ENCODE measurements at regions not wholly inside any gene's neighbourhood (a gene's known extent, or its start where the extent isn't known, plus 50 kb on each side); places are given as distances from the start of the nearest gene placed in this dataset.

DNA sequence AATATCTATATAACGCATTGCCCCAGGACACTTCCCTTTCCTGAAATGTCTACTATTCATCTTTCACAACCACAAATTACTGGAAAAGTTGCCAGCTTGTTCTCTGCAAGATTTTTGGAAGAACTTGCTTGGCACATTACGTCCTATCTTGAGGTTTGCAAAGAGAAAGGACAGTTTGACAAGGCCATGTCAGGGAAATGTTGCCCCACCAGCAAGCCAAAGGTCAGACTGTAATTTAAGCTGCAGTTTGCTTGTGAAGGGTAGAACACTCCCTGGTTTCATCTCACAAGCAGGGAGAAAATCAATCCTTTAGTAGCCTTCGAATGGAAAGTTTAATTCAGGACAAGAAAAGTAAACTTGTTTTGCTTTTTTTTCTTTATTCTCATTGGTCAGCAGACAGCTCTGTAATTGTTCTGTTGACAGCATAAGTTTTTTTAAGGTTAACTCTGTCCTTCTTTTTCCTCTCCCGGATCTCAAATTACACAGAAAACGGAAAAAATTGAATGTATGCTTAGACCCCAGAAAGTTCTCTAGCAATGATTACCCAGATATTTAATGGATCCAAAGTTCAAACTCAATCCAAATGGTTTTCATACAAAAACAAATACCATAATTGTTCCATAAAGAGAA is 541.8 kb upstream of the NRSN1 start:
- DNase-seq (ENCODE audit: low spot score in 2 of 2) = no peak
- Histone ChIP-seq H3K36me3 (no peaks in the 10 kb centered on the region), H3K4me3 (no peak overlapping the region), H3K9me3 (no peaks in the 10 kb centered on the region), H3K27me3 (no peaks in the 10 kb centered on the region), H3K4me1 (peaks cover 0 to 12% (median 0%) of the 10 kb centered on the region in 4 donors), H3K27ac (no peak overlapping the region)
- TF ChIP-seq, protein P1, sequence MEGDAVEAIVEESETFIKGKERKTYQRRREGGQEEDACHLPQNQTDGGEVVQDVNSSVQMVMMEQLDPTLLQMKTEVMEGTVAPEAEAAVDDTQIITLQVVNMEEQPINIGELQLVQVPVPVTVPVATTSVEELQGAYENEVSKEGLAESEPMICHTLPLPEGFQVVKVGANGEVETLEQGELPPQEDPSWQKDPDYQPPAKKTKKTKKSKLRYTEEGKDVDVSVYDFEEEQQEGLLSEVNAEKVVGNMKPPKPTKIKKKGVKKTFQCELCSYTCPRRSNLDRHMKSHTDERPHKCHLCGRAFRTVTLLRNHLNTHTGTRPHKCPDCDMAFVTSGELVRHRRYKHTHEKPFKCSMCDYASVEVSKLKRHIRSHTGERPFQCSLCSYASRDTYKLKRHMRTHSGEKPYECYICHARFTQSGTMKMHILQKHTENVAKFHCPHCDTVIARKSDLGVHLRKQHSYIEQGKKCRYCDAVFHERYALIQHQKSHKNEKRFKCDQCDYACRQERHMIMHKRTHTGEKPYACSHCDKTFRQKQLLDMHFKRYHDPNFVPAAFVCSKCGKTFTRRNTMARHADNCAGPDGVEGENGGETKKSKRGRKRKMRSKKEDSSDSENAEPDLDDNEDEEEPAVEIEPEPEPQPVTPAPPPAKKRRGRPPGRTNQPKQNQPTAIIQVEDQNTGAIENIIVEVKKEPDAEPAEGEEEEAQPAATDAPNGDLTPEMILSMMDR (IDR thresholded peaks at IDR 0.05) = no peak
- TF ChIP-seq EP300 (IDR thresholded peaks at IDR 0.05) (peak; percentile 47 to 79), POLR2A (IDR thresholded peaks at IDR 0.05) (no peak)
- WGBS, 2 donors = 31 to 47% methylated on average over 5 of the region's 5 CpGs

DNA sequence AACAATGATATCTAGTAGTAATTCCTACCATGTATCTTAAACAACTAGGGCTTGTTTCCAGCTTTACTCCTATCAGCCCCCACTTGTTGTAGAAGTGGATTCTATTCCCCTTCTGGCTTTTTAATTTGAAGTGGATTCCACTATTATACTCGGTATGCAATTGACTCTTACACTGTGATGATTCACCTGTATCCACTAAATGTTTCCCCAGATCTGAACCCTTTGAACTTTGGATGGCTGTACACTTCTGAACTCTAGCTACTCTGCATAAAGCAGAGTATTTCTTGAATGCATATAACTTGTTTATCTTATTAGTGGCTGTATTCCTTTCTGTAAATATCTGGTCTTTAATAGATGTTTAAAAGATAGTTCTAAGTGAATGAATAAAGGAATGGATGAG is 538.4 kb upstream of the NRSN1 start:
- H3K4me1 ChIP-seq = peaks cover 0 to 12% (median 0%) of the 10 kb centered on the region in 4 donors
- H3K27me3 ChIP-seq = no peaks in the 10 kb centered on the region
- H3K36me3 ChIP-seq = no peaks in the 10 kb centered on the region
- WGBS, 2 donors = 21 to 31% methylated on average over 1 of the region's 1 CpG
- no peak overlapping the region for H3K4me3 ChIP-seq
- DNase-seq (ENCODE audit: low spot score in 2 of 2) = no peak
- TF ChIP-seq, protein P1 (IDR thresholded peaks at IDR 0.05) = no peak
- no peak for TF ChIP-seq POLR2A (IDR thresholded peaks at IDR 0.05)
- no peak for TF ChIP-seq EP300 (IDR thresholded peaks at IDR 0.05)
- H3K27ac ChIP-seq = no peak overlapping the region
- H3K9me3 ChIP-seq = no peaks in the 10 kb centered on the region

DNA sequence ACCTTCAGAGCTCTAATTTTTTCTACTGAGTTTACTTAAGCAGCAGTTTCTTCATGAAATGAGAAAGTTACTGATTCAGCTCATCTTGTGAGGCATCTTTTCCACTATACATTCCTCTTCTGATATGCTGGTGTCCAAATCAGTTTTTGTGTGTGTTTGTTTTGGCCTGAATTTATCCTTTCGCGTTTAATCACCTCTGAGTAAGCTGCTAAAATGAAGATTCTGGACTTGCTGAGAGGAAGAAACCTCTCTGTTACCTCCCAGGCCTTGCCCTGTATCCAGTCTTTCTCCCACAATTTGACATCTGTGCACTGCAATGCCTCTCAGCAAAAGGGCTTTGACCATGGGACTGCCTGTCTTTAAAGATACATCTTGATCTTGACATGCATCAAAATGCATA is 536.2 kb upstream of the NRSN1 start:
- no peak for DNase-seq (ENCODE audit: low spot score in 2 of 2)
- WGBS, 2 donors = 24 to 50% methylated on average over 2 of the region's 2 CpGs
- Histone ChIP-seq H3K27ac (no peak overlapping the region), H3K9me3 (no peaks in the 10 kb centered on the region), H3K4me3 (no peak overlapping the region), H3K27me3 (no peaks in the 10 kb centered on the region), H3K4me1 (peaks cover 0 to 2% (median 0%) of the 10 kb centered on the region in 4 donors), H3K36me3 (no peaks in the 10 kb centered on the region)
- TF ChIP-seq EP300 (IDR thresholded peaks at IDR 0.05) = no peak
- no peak for TF ChIP-seq POLR2A (IDR thresholded peaks at IDR 0.05)
- TF ChIP-seq, protein P1 (IDR thresholded peaks at IDR 0.05) = no peak

DNA sequence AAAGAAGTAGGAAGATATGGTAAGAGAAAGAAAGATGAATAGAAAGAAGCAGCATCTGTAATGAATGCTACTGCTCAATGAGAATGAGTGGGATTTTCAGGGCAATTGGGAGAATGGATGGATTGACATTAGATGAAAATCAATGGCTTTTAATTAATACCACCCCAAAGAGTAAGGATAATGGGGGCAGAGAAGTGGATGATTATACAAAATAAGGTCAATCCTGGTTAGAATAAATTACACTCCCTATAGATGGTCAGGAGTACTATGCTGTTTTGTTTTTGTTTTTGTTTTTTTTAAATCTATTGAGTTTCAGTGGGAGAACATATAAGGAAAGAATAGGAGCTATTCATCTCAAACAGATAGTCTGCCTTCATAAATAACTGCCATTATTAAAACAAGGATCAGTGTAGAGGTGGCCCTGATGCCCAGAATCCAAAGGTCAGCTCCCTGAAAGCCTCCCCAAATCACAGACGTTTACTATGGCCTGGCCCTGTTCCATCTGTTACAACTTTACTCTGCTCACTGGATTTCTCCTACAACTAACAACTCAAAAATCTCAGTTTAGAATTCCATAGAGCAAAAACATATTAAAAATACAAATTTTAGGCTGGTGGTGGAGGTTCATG is 535.4 kb upstream of the NRSN1 start:
- Histone ChIP-seq H3K9me3 (no peaks in the 10 kb centered on the region), H3K36me3 (no peaks in the 10 kb centered on the region), H3K27me3 (no peaks in the 10 kb centered on the region), H3K27ac (no peak overlapping the region), H3K4me3 (no peak overlapping the region), H3K4me1 (no peaks in the 10 kb centered on the region)
- 14 to 19% methylated on average over 1 of the region's 1 CpG for WGBS, 2 donors
- no peak for TF ChIP-seq POLR2A (IDR thresholded peaks at IDR 0.05)
- TF ChIP-seq EP300 (IDR thresholded peaks at IDR 0.05) = no peak
- DNase-seq (ENCODE audit: low spot score in 2 of 2) = no peak

DNA sequence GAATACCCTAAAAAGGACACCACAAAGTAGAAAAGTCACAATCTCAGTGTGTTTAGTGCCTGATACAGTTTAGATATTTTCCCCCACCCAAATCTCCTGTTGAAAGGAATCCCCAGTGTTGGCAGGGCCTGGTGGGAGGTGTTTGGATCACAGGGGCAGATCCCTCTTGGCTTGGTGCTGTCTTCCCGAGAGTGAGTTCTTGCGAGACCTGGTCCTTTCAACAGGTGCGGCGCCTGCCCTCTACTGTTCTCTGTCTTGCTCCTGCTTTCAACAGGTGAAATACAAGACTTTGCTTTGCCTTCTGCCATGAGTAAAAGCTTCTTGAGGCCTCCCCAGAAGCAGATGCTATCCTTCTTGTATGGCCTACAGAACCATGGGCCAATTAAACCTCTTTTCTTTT is 534.3 kb upstream of the NRSN1 start:
- Histone ChIP-seq H3K27ac (no peak overlapping the region), H3K36me3 (no peaks in the 10 kb centered on the region), H3K27me3 (no peaks in the 10 kb centered on the region), H3K4me3 (no peak overlapping the region), H3K4me1 (no peaks in the 10 kb centered on the region), H3K9me3 (no peaks in the 10 kb centered on the region)
- TF ChIP-seq EP300 (IDR thresholded peaks at IDR 0.05) = no peak
- 93 to 94% methylated on average over 4 of the region's 4 CpGs for WGBS, 2 donors
- DNase-seq (ENCODE audit: low spot score in 2 of 2) = no peak

DNA sequence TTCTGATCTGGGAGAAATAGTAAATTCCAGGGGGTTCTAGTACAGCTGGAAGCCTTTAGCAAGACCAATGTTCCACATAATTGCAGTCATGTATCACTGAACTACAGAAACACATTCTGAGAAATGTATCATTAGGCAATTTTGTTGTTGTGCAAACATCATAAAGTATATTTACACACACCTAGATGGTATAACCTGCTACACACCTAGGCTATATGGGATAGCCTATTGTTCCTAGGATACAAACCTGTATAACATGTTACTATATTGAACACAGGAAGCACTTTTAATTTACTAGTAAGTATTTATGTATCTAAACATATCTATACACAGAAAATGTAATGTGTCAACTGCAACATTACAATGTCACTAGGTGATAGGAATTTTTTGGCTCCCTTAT is 525.9 kb upstream of the NRSN1 start:
- Histone ChIP-seq H3K27ac (no peak overlapping the region), H3K27me3 (no peaks in the 10 kb centered on the region), H3K36me3 (no peaks in the 10 kb centered on the region), H3K4me3 (no peak overlapping the region), H3K9me3 (peaks cover 0 to 6% (median 0%) of the 10 kb centered on the region in 4 donors), H3K4me1 (no peaks in the 10 kb centered on the region)
- TF ChIP-seq POLR2A (IDR thresholded peaks at IDR 0.05) = no peak
- TF ChIP-seq, protein P1 (IDR thresholded peaks at IDR 0.05) = no peak
- TF ChIP-seq EP300 (IDR thresholded peaks at IDR 0.05) = no peak
- no peak for DNase-seq (ENCODE audit: low spot score in 2 of 2)

Measured in tibial nerve (tissue), 4 donors.